ENCODE measurements at regions not wholly inside any gene's neighbourhood (a gene's known extent, or its start where the extent isn't known, plus 50 kb on each side); places are given as distances from the start of the nearest gene placed in this dataset.

DNA sequence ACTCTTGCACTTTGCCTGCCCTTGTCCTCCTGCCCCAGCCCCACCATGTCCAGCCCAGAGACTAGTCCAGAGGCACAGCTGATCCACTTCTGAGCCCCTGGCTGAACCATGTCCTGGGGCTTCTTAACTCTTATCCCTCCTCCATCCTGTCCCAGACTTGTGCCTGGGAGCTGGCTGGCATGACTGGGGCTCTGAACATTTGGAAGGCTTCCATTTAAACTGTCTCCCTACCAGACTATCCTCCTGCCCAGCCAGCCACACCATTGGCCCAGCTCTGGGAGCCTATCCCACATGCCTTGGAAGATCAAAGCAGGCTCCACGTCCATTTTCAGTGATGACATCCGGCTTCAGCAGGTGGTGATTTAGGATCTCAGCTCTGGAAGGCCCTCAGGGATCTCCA is 57.4 kb downstream of the FAM241B start:
- TF ChIP-seq, protein P1, sequence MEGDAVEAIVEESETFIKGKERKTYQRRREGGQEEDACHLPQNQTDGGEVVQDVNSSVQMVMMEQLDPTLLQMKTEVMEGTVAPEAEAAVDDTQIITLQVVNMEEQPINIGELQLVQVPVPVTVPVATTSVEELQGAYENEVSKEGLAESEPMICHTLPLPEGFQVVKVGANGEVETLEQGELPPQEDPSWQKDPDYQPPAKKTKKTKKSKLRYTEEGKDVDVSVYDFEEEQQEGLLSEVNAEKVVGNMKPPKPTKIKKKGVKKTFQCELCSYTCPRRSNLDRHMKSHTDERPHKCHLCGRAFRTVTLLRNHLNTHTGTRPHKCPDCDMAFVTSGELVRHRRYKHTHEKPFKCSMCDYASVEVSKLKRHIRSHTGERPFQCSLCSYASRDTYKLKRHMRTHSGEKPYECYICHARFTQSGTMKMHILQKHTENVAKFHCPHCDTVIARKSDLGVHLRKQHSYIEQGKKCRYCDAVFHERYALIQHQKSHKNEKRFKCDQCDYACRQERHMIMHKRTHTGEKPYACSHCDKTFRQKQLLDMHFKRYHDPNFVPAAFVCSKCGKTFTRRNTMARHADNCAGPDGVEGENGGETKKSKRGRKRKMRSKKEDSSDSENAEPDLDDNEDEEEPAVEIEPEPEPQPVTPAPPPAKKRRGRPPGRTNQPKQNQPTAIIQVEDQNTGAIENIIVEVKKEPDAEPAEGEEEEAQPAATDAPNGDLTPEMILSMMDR (IDR thresholded peaks at IDR 0.05 in 4 of 5, conservative IDR thresholded peaks at IDR 0.05 in 1 of 5): no peak
- no peak for TF ChIP-seq POLR2A (IDR thresholded peaks at IDR 0.05)
